GM12891 (cell line): ENCODE measurements at regions not wholly inside any gene's neighbourhood (a gene's known extent, or its start where the extent isn't known, plus 50 kb on each side); places are given as distances from the start of the nearest gene placed in this dataset.
"Not testable (repeated sequence)": the region's sequence is repeated elsewhere in the genome, so short reads cannot be mapped to it uniquely, and the experiment has no call there.

ENCODE experiments used
- PAX5 ChIP-seq: IDR thresholded peaks from 2 replicates; pipeline ENCODE4 v1.6.1; 2011; ENCODE audit warnings: low read length, moderate library complexity, mild to moderate bottlenecking; ENCODE audit not compliant: insufficient read depth, severe bottlenecking
- POLR2A ChIP-seq: IDR thresholded peaks from 2 replicates; pipeline ENCODE4 v1.6.1; 2011; ENCODE audit warnings: low read depth, low read length, control low read depth
- POLR2AphosphoS5 ChIP-seq: IDR thresholded peaks from 2 replicates; pipeline ENCODE4 v1.6.1; 2011; ENCODE audit warnings: low read depth, low read length, control low read depth
- TAF1 ChIP-seq: IDR thresholded peaks from 2 replicates; pipeline ENCODE4 v1.6.1; 2011; ENCODE audit warnings: low read depth, low read length, control low read depth

DNA sequence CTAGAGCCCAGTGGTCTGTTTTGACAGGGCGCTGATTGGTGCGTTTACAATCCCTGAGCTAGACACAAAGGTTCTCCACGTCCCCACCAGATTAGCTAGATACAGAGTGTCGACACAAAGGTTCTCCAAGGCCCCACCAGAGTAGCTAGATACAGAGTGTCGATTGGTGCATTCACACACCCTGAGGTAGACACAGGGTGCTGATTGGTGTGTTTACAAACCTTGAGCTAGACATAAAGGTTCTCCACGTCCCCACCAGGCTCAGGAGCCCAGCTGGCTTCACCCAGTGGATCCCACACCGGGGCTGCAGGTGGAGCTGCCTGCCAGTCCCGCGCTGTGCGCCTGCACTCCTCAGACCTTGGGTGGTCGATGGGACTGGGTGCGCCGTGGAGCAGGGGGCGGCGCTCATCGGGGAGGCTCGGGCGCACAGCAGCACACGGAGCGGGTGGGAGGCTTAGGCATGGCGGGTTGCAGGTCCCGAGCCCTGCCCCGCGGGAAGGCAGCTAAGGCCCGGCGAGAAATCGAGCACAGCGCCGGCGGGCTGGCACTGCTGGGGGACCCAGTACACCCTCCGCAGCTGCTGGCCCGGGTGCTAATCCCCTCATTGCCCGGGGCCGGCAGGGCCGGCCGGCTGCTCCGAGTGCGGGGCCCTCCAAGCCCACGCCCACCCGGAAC lies 122.0 kb upstream of the ANKH start:
- not testable (repeated sequence) for TF ChIP-seq POLR2AphosphoS5, TAF1, POLR2A, PAX5
